ENCODE measurements at regions not wholly inside any gene's neighbourhood (a gene's known extent, or its start where the extent isn't known, plus 50 kb on each side); places are given as distances from the start of the nearest gene placed in this dataset.

DNA sequence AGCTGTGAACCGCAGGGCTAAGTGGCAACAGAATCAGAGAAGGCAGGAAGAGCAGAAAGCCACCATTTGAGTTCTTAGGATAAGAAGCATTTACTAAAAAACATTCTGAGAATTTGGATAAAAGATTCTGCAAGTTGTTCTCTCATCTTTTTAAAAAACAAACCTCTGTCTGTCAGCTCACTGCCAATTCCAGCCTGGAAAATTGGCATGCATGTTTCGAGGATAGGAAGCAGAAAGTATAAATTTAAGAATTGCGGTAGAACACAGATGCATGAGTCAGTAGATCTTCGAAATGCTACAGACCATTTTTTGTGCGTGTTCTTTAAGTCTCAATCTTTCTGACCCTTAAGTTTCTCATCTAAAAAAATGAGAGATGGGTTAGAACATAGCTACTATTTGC lies 544.5 kb upstream of the DAB1 start:
- TF ChIP-seq TAF1 (IDR thresholded peaks at IDR 0.05; ENCODE audit: low read depth, low read length) (no peak), POLR2AphosphoS5 (IDR thresholded peaks at IDR 0.05; ENCODE audit: low read depth, low read length) (no peak), POLR2A (IDR thresholded peaks at IDR 0.05; ENCODE audit: low read depth, low read length) (no peak), PAX5 (IDR thresholded peaks at IDR 0.05; ENCODE audit: insufficient read depth, low read length, severe bottlenecking) (no peak), POU2F2 (IDR thresholded peaks at IDR 0.05; ENCODE audit: low read depth, low read length) (no peak), SPI1 (IDR thresholded peaks at IDR 0.05; ENCODE audit: low read depth, low read length) (no peak)
